IPS DF 6.9 (cell line): ENCODE measurements at regions not wholly inside any gene's neighbourhood (a gene's known extent, or its start where the extent isn't known, plus 50 kb on each side); places are given as distances from the start of the nearest gene placed in this dataset.

Experiments used
- DNase-seq: peaks from one replicate; pipeline ENCODE4 v3.0.0-alpha.2; 2013; ENCODE audit warnings: low read depth, low spot score
- H3K27ac ChIP-seq: one replicate; pipeline ENCODE4 v1.5.1; 2013; ENCODE audit warnings: low read length, control low read depth
- H3K27me3 ChIP-seq: 2 replicates; pipeline ENCODE4 v1.6.1; 2013; ENCODE audit warnings: mild to moderate bottlenecking, low read length; ENCODE audit not compliant: control insufficient read depth, insufficient read depth
- H3K36me3 ChIP-seq: 2 replicates; pipeline ENCODE4 v1.6.1; 2013; ENCODE audit warnings: low read length; ENCODE audit not compliant: control insufficient read depth, insufficient read depth
- H3K4me1 ChIP-seq: 2 replicates; pipeline ENCODE4 v1.6.1; 2013; ENCODE audit warnings: low read length; ENCODE audit not compliant: control insufficient read depth, insufficient read depth
- H3K4me3 ChIP-seq: 2 replicates; pipeline ENCODE4 v1.5.1; 2013; ENCODE audit warnings: mild to moderate bottlenecking, low read length
- H3K9me3 ChIP-seq: 2 replicates; pipeline ENCODE4 v1.6.1; 2013; ENCODE audit warnings: low read length, inconsistent platforms; ENCODE audit not compliant: control insufficient read depth, insufficient read depth
- whole genome bisulfite sequencing: extraction: QIAGEN DNeasy Blood & Tissue Kit; methylation state at CpG from one replicate; pipeline ENCODE4 v1.1.7; 2013; ENCODE audit warnings: mixed read lengths, missing lambda C conversion rate; ENCODE audit not compliant: insufficient read length, insufficient coverage; 5-methylcytosine and 5-hydroxymethylcytosine counted together

DNA sequence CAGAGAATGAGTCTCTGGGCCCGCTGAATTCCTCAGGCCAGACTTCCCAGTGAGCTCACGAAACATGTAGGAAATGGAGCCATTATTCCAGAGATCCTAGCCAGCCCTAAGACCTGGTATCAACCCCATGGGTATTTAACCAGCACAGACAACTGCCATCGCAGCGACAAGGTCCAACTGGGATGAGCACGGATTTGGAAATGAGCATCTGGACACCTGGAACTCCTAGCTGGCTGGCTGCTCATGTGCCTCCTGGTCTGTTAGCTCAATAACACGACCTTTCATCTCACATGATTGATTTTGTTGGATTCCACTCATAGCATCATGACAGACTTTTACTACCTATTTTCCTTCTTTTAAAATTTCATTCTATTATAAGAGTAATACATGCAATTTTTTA is 51.0 kb downstream of the POU3F3 start:
- H3K9me3 ChIP-seq = no peaks in the 10 kb centered on the region
- H3K4me1 ChIP-seq = 0 out of 2 replicates have a peak, but pooled peaks cover 3% of the 10 kb centered on the region
- H3K4me3 ChIP-seq = no peak overlapping the region
- no CpG with 5 or more reads among the region's 6 CpGs for WGBS
- no peak overlapping the region for H3K27ac ChIP-seq
- H3K36me3 ChIP-seq = no peaks in the 10 kb centered on the region
- no peak for DNase-seq
- no peaks in the 10 kb centered on the region for H3K27me3 ChIP-seq

- Histone ChIP-seq H3K4me1 (0 out of 2 replicates have a peak, but pooled peaks cover 3% of the 10 kb centered on the region), H3K36me3 (no peaks in the 10 kb centered on the region), H3K4me3 (no peak overlapping the region), H3K27ac (no peak overlapping the region), H3K9me3 (no peaks in the 10 kb centered on the region), H3K27me3 (no peaks in the 10 kb centered on the region)
- no peak for DNase-seq
- no CpG with 5 or more reads among the region's 5 CpGs for WGBS
These were observed 55.4 kb downstream of the POU3F3 start for GRCh38 chr2:104909317-104909716.

DNA sequence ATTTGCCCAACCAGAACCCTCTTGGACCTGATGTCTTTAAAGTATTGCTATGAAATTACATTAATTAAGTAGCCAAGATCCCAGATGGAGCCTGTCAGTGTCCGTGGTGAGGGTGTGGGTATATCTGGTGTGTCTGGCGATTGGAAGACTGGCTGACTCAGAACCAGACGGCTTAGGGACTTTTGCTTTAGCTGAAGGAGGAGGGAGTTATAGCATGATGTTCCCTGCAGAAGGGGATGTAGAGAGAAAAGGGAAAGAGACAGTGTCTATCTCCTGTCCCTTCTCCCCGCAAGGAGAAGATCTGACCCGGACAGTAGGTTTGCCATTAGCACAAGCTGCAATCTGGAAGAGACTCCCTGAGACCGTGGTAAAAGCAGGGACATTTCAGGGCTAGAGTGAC is 60.6 kb downstream of the POU3F3 start:
- H3K9me3 ChIP-seq = no peaks in the 10 kb centered on the region
- no peak for DNase-seq
- no peak overlapping the region for H3K27ac ChIP-seq
- H3K4me1 ChIP-seq = 0 out of 2 replicates have a peak, but pooled peaks cover under 1% of the 10 kb centered on the region
- WGBS = no CpG with 5 or more reads among the region's 6 CpGs
- no peak overlapping the region for H3K4me3 ChIP-seq
- no peaks in the 10 kb centered on the region for H3K36me3 ChIP-seq
- no peaks in the 10 kb centered on the region for H3K27me3 ChIP-seq

- Histone ChIP-seq H3K4me1 (no peaks in the 10 kb centered on the region), H3K4me3 (no peak overlapping the region), H3K27ac (no peak overlapping the region), H3K36me3 (no peaks in the 10 kb centered on the region), H3K27me3 (no peaks in the 10 kb centered on the region), H3K9me3 (no peaks in the 10 kb centered on the region)
- WGBS = no CpG with 5 or more reads among the region's 7 CpGs
- DNase-seq = no peak
These were observed 61.3 kb downstream of the POU3F3 start for GRCh38 chr2:104915107-104915793.

- no peak for DNase-seq
- no peaks in the 10 kb centered on the region for H3K4me1 ChIP-seq
- H3K27ac ChIP-seq = no peak overlapping the region
- H3K36me3 ChIP-seq = no peaks in the 10 kb centered on the region
- no CpG with 5 or more reads among the region's 3 CpGs for WGBS
- no peak overlapping the region for H3K4me3 ChIP-seq
- H3K27me3 ChIP-seq = no peaks in the 10 kb centered on the region
- H3K9me3 ChIP-seq = no peaks in the 10 kb centered on the region
These were observed 65.2 kb downstream of the POU3F3 start for GRCh38 chr2:104919127-104919526.

DNA sequence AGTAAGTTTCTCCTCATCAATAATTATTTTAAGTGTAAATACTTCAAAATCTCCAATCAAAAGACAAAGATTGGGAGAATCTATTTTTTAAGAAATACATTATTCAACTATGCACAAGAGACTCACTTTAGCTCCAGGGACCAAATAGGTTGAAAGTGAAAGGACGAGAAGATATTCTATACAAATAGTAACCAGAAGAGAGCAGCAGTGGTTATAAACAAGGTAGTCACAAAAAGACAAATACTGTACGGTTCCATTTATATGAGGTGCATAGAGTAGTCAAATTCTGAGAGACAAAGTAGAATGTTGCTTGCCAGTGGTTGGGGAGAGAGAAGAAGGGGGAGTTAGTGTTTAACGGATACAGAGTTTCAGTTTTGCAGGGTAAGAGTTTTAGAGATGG is 69.8 kb downstream of the POU3F3 start:
- WGBS = no CpG with 5 or more reads among the region's 3 CpGs
- H3K36me3 ChIP-seq = no peaks in the 10 kb centered on the region
- no peak for DNase-seq

DNA sequence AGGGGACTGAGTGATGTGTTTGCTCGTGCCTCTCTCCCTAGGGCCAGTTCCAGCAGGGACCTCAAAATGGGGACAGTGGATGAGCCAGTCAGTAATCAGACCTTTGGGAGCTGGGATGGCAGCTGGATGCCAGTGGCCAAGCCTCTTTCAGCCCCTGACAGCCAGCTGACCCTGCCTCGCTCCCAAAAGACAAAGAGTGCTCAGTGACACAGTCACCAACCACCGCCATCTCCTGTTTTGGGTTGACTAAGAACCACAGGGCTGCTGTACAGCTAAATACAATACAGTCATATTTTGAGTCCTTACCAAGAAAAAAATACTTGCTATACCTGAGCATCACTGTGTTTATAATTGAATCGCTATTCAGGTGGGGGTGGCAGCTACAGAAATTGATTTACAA is 75.7 kb downstream of the POU3F3 start:
- no CpG with 5 or more reads among the region's 4 CpGs for WGBS
- Histone ChIP-seq H3K4me3 (no peak overlapping the region), H3K36me3 (no peaks in the 10 kb centered on the region), H3K9me3 (no peaks in the 10 kb centered on the region), H3K4me1 (no peaks in the 10 kb centered on the region), H3K27ac (no peak overlapping the region), H3K27me3 (no peaks in the 10 kb centered on the region)
- DNase-seq = no peak

More for the DNA sequence above, 69.8 kb downstream of the POU3F3 start:
- no peaks in the 10 kb centered on the region for H3K4me1 ChIP-seq
- no peak overlapping the region for H3K4me3 ChIP-seq
- H3K27me3 ChIP-seq = no peaks in the 10 kb centered on the region
- H3K9me3 ChIP-seq = no peaks in the 10 kb centered on the region
- H3K27ac ChIP-seq = no peak overlapping the region

DNA sequence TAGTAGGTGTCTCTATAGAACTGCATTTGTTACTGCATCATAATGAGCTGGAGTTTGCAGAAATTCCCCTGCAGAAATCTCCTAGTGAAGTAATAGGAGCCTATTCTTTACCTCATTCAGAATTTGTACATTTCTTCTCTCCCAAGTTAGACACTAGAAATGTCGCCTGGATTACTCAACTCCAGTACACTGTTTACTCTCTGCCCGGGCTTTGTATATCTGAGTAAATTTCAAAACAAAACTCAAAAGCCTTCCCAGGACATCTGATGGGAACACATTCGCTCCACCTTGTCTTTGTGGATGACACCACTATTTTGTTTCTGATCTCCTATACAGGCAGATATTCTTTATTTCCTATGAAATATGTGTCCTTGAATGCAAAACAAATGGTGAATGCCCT is 76.8 kb downstream of the POU3F3 start:
- no peaks in the 10 kb centered on the region for H3K4me1 ChIP-seq
- H3K4me3 ChIP-seq = no peak overlapping the region
- H3K36me3 ChIP-seq = no peaks in the 10 kb centered on the region
- no CpG with 5 or more reads among the region's 3 CpGs for WGBS
- H3K27me3 ChIP-seq = no peaks in the 10 kb centered on the region
- H3K27ac ChIP-seq = no peak overlapping the region
- DNase-seq = no peak
- H3K9me3 ChIP-seq = no peaks in the 10 kb centered on the region

DNA sequence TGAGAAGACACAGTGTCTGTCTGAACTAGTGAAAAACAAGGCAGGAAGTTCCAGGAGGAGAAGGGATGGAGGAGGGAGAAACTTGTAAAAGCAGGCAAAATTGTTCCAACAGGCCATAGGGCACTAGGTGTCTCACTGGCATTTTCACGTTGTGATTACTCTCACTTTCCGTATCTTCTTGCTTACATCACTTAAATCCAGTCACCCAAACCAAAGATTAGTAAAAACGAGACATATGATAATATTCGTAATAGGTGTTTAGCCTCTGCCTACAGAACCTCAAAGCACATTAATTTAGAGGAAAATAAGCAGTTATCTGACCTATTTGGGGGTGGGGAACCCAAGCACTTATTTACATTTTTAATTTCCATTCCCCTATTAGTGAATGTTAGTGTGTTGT is 78.3 kb downstream of the POU3F3 start:
- no CpG with 5 or more reads among the region's 4 CpGs for WGBS
- no peak for DNase-seq
- no peaks in the 10 kb centered on the region for H3K27me3 ChIP-seq
- H3K4me3 ChIP-seq = no peak overlapping the region
- H3K4me1 ChIP-seq = no peaks in the 10 kb centered on the region
- H3K9me3 ChIP-seq = no peaks in the 10 kb centered on the region
- H3K27ac ChIP-seq = no peak overlapping the region
- H3K36me3 ChIP-seq = no peaks in the 10 kb centered on the region

DNA sequence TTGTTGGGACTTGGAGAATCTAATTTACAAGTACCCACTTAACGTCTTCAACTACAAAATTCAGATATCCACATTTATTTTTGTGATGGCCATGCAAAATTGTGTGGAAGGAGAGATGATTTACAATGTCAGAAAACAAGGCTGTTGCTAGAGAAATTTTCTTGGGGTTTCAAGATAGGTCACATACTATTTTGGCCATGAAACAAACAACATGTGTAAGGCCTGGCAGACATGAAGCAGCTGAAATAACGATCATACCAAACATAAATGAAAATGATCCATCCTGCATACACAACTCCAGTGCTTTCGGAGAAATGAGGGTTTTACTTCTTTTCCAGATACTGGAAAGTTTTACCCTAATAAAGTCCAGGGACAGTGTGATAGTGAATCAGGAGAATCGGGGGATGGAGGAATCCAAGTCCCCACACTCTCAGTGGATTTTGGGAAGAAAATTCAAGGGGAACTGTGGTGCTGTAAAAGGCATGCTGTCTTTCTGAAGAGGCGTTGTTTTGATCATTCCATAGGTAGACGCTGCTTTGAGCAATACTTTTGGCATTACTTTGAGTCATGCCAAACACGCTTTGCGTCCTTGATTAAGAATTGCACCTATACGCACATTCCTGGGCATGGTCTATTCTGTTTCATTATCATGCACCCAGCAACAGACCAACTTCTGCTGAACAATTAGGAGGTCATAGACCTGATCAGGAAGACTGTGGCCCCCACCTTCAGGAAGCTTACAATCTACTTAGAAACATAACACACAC is 79.4 kb downstream of the POU3F3 start:
- no peak overlapping the region for H3K27ac ChIP-seq
- no peaks in the 10 kb centered on the region for H3K36me3 ChIP-seq
- no peaks in the 10 kb centered on the region for H3K27me3 ChIP-seq
- DNase-seq = no peak
- no peaks in the 10 kb centered on the region for H3K4me1 ChIP-seq
- H3K9me3 ChIP-seq = no peaks in the 10 kb centered on the region
- no CpG with 5 or more reads among the region's 9 CpGs for WGBS
- no peak overlapping the region for H3K4me3 ChIP-seq
